ENCODE measurements at regions not wholly inside any gene's neighbourhood (a gene's known extent, or its start where the extent isn't known, plus 50 kb on each side); places are given as distances from the start of the nearest gene placed in this dataset.

GRCh38 chr22:44606126-44606525 lies 95.9 kb upstream of the PRR5 start:
- TF ChIP-seq RARB (CRISPR knock-in tag; IDR thresholded peaks at IDR 0.05) (no peak), ZNF70 (CRISPR knock-in tag; IDR thresholded peaks at IDR 0.05) (no peak), PATZ1 (CRISPR knock-in tag; IDR thresholded peaks at IDR 0.05; ENCODE audit: borderline replicate concordance) (no peak), TCF4 (CRISPR knock-in tag; IDR thresholded peaks at IDR 0.05; ENCODE audit: borderline replicate concordance) (no peak), ZFP30 (CRISPR knock-in tag; IDR thresholded peaks at IDR 0.05) (no peak), ZNF565 (CRISPR knock-in tag; conservative IDR thresholded peaks at IDR 0.05; ENCODE audit: low read depth) (no peak), BACH2 (CRISPR knock-in tag; IDR thresholded peaks at IDR 0.05; ENCODE audit: borderline replicate concordance) (no peak), CSDC2 (CRISPR knock-in tag; IDR thresholded peaks at IDR 0.05) (no peak), ZNF8 (CRISPR knock-in tag; IDR thresholded peaks at IDR 0.05) (no peak), POU6F1 (CRISPR knock-in tag; IDR thresholded peaks at IDR 0.05; ENCODE audit: borderline replicate concordance, low read depth) (no peak), TSHZ2 (CRISPR knock-in tag; IDR thresholded peaks at IDR 0.05) (no peak), ZC3H10 (CRISPR knock-in tag; IDR thresholded peaks at IDR 0.05) (no peak), ESRRG (CRISPR knock-in tag; IDR thresholded peaks at IDR 0.05) (no peak), PPARA (CRISPR knock-in tag; IDR thresholded peaks at IDR 0.05; ENCODE audit: borderline replicate concordance) (no peak)
